ENCODE measurements at regions not wholly inside any gene's neighbourhood (a gene's known extent, or its start where the extent isn't known, plus 50 kb on each side); places are given as distances from the start of the nearest gene placed in this dataset.

DNA sequence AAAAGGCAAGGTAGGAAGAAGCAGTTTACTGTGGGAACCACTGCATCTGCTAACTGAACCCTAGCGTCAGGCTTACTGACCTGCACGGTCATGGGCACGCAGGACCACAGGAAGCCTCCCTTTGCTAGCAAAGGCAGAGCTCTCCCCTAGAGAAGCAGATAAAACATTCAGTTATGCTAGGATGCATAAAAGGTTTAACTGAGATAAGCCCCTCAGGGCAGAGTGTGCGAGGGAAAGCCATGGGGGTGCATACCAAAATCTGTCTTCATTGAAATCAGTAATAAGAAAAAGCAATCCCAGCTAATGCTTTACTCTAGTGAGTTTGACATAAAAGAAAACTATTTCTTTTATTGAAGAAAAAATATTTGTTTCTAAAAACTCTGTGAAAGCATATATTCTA is 2403.7 kb upstream of the C9orf72 start:
- no peak for DNase-seq (ENCODE audit: low read depth, low spot score)
- BruUV-seq (replicated peaks) = no TSS peak
- no peak overlapping the region for H2AFZ ChIP-seq (ENCODE audit: low read depth, low read length)
- H3K9me1 ChIP-seq (replicated peaks; ENCODE audit: control insufficient read depth, extremely low read depth, insufficient read depth, low read length) = no peaks in the 10 kb centered on the region
- H3K79me2 ChIP-seq (ENCODE audit: control insufficient read depth, insufficient read depth, low read length) = no peaks in the 10 kb centered on the region
- no peak overlapping the region for H3K27ac ChIP-seq (ENCODE audit: insufficient read depth, low read depth, low read length)
- no peaks in the 10 kb centered on the region for H3K36me3 ChIP-seq (ENCODE audit: control insufficient read depth in 2 of 2, extremely low read depth in 1 of 2, insufficient read depth in 2 of 2, low read length in 2 of 2)
- no peaks in the 10 kb centered on the region for H3K27me3 ChIP-seq (ENCODE audit: control insufficient read depth in 2 of 2, insufficient read depth in 2 of 2, low read length in 2 of 2)
- no peak overlapping the region for H3K4me3 ChIP-seq (replicated peaks in 1 of 3; ENCODE audit: insufficient read depth in 1 of 3, low read depth in 1 of 3, low read length in 3 of 3)
- ChIA-PET POLR2A (no interaction called here), CTCF (no interaction called here)
- TF ChIP-seq MYC (IDR thresholded peaks at IDR 0.05; ENCODE audit: low read depth, low read length) (no peak), CTCF (IDR thresholded peaks at IDR 0.05; ENCODE audit: extremely low read depth in 1 of 2, insufficient read depth in 1 of 2, low read depth in 1 of 2, low read length in 2 of 2) (no peak), GATA2 (IDR thresholded peaks at IDR 0.05; ENCODE audit: insufficient read depth, insufficient read length, low read depth, low read length) (no peak), EZH2 (IDR thresholded peaks at IDR 0.05; ENCODE audit: borderline replicate concordance, low read depth, low read length, severe bottlenecking) (no peak)
- H3K9me3 ChIP-seq (replicated peaks; ENCODE audit: control insufficient read depth, insufficient read depth, low read length) = peaks cover 3% of the 10 kb centered on the region
- no peak for FAIRE-seq
- dilution Hi-C loops (cut with MboI; ENCODE audit: extremely low pct_ligation_motif_present, low sequenced_read_pairs) = no loop called here
- no peak overlapping the region for H3K4me2 ChIP-seq (ENCODE audit: insufficient read depth, low read length)
- no peak overlapping the region for H3K9ac ChIP-seq (replicated peaks; ENCODE audit: extremely low read depth, insufficient read depth, low read length)
- H4K20me1 ChIP-seq (replicated peaks; ENCODE audit: control insufficient read depth, extremely low read depth, insufficient read depth, low read length) = no peaks in the 10 kb centered on the region
- H3K4me1 ChIP-seq (ENCODE audit: control insufficient read depth, extremely low read depth, insufficient read depth, low read length) = no peaks in the 10 kb centered on the region
- intact Hi-C loops (cut with micrococcal nuclease) = no loop called here

GRCh38 chr9:29981013-29981412 is 2403.4 kb upstream of the ACO1 start:
- CTCF ChIA-PET = no interaction called here
- intact Hi-C loops (cut with micrococcal nuclease) = no loop called here

More at GRCh38 chr9:29981013-29981412, 2403.4 kb upstream of the ACO1 start:
- Histone ChIP-seq H2AFZ (ENCODE audit: low read depth, low read length) (no peak overlapping the region), H3K9me3 (replicated peaks; ENCODE audit: control insufficient read depth, insufficient read depth, low read length) (peaks cover 3% of the 10 kb centered on the region), H3K36me3 (ENCODE audit: control insufficient read depth in 2 of 2, extremely low read depth in 1 of 2, insufficient read depth in 2 of 2, low read length in 2 of 2) (no peaks in the 10 kb centered on the region), H3K9ac (replicated peaks; ENCODE audit: extremely low read depth, insufficient read depth, low read length) (no peak overlapping the region), H3K4me1 (ENCODE audit: control insufficient read depth, extremely low read depth, insufficient read depth, low read length) (no peaks in the 10 kb centered on the region), H3K27ac (ENCODE audit: insufficient read depth, low read depth, low read length) (no peak overlapping the region), H3K27me3 (ENCODE audit: control insufficient read depth in 2 of 2, insufficient read depth in 2 of 2, low read length in 2 of 2) (no peaks in the 10 kb centered on the region), H3K4me3 (replicated peaks in 1 of 3; ENCODE audit: insufficient read depth in 1 of 3, low read depth in 1 of 3, low read length in 3 of 3) (no peak overlapping the region), H4K20me1 (replicated peaks; ENCODE audit: control insufficient read depth, extremely low read depth, insufficient read depth, low read length) (no peaks in the 10 kb centered on the region), H3K79me2 (ENCODE audit: control insufficient read depth, insufficient read depth, low read length) (no peaks in the 10 kb centered on the region), H3K4me2 (ENCODE audit: insufficient read depth, low read length) (no peak overlapping the region), H3K9me1 (replicated peaks; ENCODE audit: control insufficient read depth, extremely low read depth, insufficient read depth, low read length) (no peaks in the 10 kb centered on the region)
- no peak for FAIRE-seq
- dilution Hi-C loops (cut with MboI; ENCODE audit: extremely low pct_ligation_motif_present, low sequenced_read_pairs) = no loop called here
- POLR2A ChIA-PET = no interaction called here
- BruUV-seq (replicated peaks) = no TSS peak
- no peak for TF ChIP-seq JUN (IDR thresholded peaks at IDR 0.05; ENCODE audit: borderline replicate concordance, insufficient read depth, insufficient read length, low read depth)
- TF ChIP-seq GATA2 (IDR thresholded peaks at IDR 0.05; ENCODE audit: insufficient read depth, insufficient read length, low read depth, low read length) = no peak
- no peak for TF ChIP-seq EZH2 (IDR thresholded peaks at IDR 0.05; ENCODE audit: borderline replicate concordance, low read depth, low read length, severe bottlenecking)
- TF ChIP-seq FOS (IDR thresholded peaks at IDR 0.05; ENCODE audit: borderline replicate concordance, insufficient read depth, low read length) = no peak
- TF ChIP-seq POLR2A (IDR thresholded peaks at IDR 0.05; ENCODE audit: low read depth, low read length) = no peak
- TF ChIP-seq, protein P1, sequence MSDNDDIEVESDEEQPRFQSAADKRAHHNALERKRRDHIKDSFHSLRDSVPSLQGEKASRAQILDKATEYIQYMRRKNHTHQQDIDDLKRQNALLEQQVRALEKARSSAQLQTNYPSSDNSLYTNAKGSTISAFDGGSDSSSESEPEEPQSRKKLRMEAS (IDR thresholded peaks at IDR 0.05; ENCODE audit: insufficient read depth, insufficient read length) = no peak
- TF ChIP-seq POLR2AphosphoS5 (IDR thresholded peaks at IDR 0.05; ENCODE audit: insufficient read depth, low read depth, low read length) = no peak
- TF ChIP-seq CTCF (IDR thresholded peaks at IDR 0.05; ENCODE audit: extremely low read depth in 1 of 2, insufficient read depth in 1 of 2, low read depth in 1 of 2, low read length in 2 of 2) = no peak
- no peak for TF ChIP-seq MYC (IDR thresholded peaks at IDR 0.05; ENCODE audit: low read depth, low read length)
- no peak for DNase-seq (ENCODE audit: low read depth, low spot score)
